ENCODE measurements at regions not wholly inside any gene's neighbourhood (a gene's known extent, or its start where the extent isn't known, plus 50 kb on each side); places are given as distances from the start of the nearest gene placed in this dataset.

DNA sequence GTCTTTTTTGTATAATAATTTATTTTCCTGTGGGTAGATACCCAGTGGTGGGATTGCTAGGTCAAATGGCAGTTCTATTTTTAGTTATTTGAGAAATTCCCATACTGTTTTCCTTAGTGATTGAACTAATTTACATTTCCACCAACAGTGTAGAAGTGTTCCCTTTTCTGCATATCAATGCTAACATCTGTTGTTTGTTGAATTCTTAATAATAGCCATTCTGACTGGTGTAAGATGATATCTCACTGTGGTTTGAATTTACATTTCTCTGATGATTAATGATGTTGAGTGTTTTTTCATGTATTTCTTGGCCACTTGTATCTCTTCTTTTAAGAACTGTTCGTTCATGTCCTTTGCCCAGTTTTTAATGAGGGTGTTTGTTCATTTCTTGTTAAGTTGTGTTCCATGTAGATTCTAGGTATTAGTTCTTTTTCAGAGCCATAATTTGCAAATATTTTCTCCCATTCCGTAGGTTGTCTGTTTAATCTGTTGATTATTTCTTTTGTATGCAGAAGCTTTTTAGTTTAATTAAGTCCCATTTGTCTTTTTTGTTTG, 713.3 kb upstream of the EPHA6 start:
- Histone ChIP-seq H3K27me3 (ENCODE audit: control insufficient read depth, low read length) (no peaks in the 10 kb centered on the region), H3K36me3 (ENCODE audit: control insufficient read depth, low read length) (no peaks in the 10 kb centered on the region), H4K20me1 (ENCODE audit: control insufficient read depth, insufficient read depth, low read depth, low read length) (no peaks in the 10 kb centered on the region), H3K9me3 (ENCODE audit: control insufficient read depth, insufficient read depth, low read length) (no peaks in the 10 kb centered on the region), H3K4me3 (ENCODE audit: low read length) (no peak overlapping the region), H3F3A (ENCODE audit: control insufficient read depth, insufficient read depth) (no peaks in the 10 kb centered on the region), H3K4me1 (ENCODE audit: control insufficient read depth, low read length) (no peaks in the 10 kb centered on the region), H3K4me2 (ENCODE audit: low read length) (no peak overlapping the region), H3K79me2 (ENCODE audit: control insufficient read depth, low read length) (no peaks in the 10 kb centered on the region), H3K27ac (ENCODE audit: low read depth, low read length) (no peak overlapping the region), H3K9me2 (replicated peaks; ENCODE audit: control insufficient read depth, low read length) (no peaks in the 10 kb centered on the region)
- no peak for TF ChIP-seq EZH2phosphoT487 (IDR thresholded peaks at IDR 0.05; ENCODE audit: borderline replicate concordance, low read length)
- TF ChIP-seq, protein P1, sequence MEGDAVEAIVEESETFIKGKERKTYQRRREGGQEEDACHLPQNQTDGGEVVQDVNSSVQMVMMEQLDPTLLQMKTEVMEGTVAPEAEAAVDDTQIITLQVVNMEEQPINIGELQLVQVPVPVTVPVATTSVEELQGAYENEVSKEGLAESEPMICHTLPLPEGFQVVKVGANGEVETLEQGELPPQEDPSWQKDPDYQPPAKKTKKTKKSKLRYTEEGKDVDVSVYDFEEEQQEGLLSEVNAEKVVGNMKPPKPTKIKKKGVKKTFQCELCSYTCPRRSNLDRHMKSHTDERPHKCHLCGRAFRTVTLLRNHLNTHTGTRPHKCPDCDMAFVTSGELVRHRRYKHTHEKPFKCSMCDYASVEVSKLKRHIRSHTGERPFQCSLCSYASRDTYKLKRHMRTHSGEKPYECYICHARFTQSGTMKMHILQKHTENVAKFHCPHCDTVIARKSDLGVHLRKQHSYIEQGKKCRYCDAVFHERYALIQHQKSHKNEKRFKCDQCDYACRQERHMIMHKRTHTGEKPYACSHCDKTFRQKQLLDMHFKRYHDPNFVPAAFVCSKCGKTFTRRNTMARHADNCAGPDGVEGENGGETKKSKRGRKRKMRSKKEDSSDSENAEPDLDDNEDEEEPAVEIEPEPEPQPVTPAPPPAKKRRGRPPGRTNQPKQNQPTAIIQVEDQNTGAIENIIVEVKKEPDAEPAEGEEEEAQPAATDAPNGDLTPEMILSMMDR (IDR thresholded peaks at IDR 0.05; ENCODE audit: low read depth, low read length, poor library complexity, severe bottlenecking): no peak

- Histone ChIP-seq H3K27me3 (ENCODE audit: control insufficient read depth, low read length) (no peaks in the 10 kb centered on the region), H3K4me1 (ENCODE audit: control insufficient read depth, low read length) (no peaks in the 10 kb centered on the region), H3K4me2 (ENCODE audit: low read length) (no peak overlapping the region), H3K27ac (ENCODE audit: low read depth, low read length) (no peak overlapping the region), H3K9me2 (replicated peaks; ENCODE audit: control insufficient read depth, low read length) (no peaks in the 10 kb centered on the region), H3K4me3 (ENCODE audit: low read length) (no peak overlapping the region), H3K36me3 (ENCODE audit: control insufficient read depth, low read length) (no peaks in the 10 kb centered on the region), H4K20me1 (ENCODE audit: control insufficient read depth, insufficient read depth, low read depth, low read length) (no peaks in the 10 kb centered on the region), H3K79me2 (ENCODE audit: control insufficient read depth, low read length) (no peaks in the 10 kb centered on the region), H3F3A (ENCODE audit: control insufficient read depth, insufficient read depth) (no peaks in the 10 kb centered on the region), H3K9me3 (ENCODE audit: control insufficient read depth, insufficient read depth, low read length) (no peaks in the 10 kb centered on the region)
- TF ChIP-seq, protein P1 (IDR thresholded peaks at IDR 0.05; ENCODE audit: low read depth, low read length, poor library complexity, severe bottlenecking): no peak
- no peak for TF ChIP-seq EZH2phosphoT487 (IDR thresholded peaks at IDR 0.05; ENCODE audit: borderline replicate concordance, low read length)
These were observed 707.7 kb upstream of the EPHA6 start for GRCh38 chr3:96106701-96107100.

Data from DOHH2 (cell line).